ENCODE measurements at regions not wholly inside any gene's neighbourhood (a gene's known extent, or its start where the extent isn't known, plus 50 kb on each side); places are given as distances from the start of the nearest gene placed in this dataset.

GRCh38 chr11:95589893-95590612 is 199.5 kb downstream of the FAM76B start:
- 98% methylated on average over 7 of the region's 10 CpGs for WGBS (ENCODE audit: insufficient coverage)
- Histone ChIP-seq H3K9ac (ENCODE audit: low read length) (no peak overlapping the region), H3K4me2 (replicated peaks; ENCODE audit: low read depth, low read length, poor library complexity, severe bottlenecking) (no peak overlapping the region), H3K9me3 (ENCODE audit: control extremely low read depth in 1 of 3, control insufficient read depth in 2 of 3, insufficient read depth in 1 of 3, low read length in 2 of 3) (no peaks in the 10 kb centered on the region), H4K20me1 (ENCODE audit: control insufficient read depth, insufficient read depth, low read length, poor library complexity, severe bottlenecking) (no peaks in the 10 kb centered on the region), H3K4me3 (ENCODE audit: control extremely low read depth in 1 of 5, extremely low read depth in 1 of 5, insufficient read depth in 1 of 5, low read depth in 2 of 5, low read length in 4 of 5) (no peak overlapping the region), H2AFZ (ENCODE audit: insufficient read depth, low read depth, low read length, poor library complexity, severe bottlenecking) (no peak overlapping the region), H3K79me2 (ENCODE audit: control insufficient read depth, insufficient read depth, low read length) (no peaks in the 10 kb centered on the region), H3K27ac (ENCODE audit: low read length in 2 of 2) (no peak overlapping the region), H3K4me1 (ENCODE audit: control insufficient read depth in 2 of 2, insufficient read depth in 2 of 2, low read length in 2 of 2) (no peaks in the 10 kb centered on the region), H3K27me3 (replicated peaks in 1 of 4; ENCODE audit: control extremely low read depth in 1 of 4, control insufficient read depth in 3 of 4, insufficient read depth in 4 of 4, low read length in 3 of 4) (no peaks in the 10 kb centered on the region), H3K36me3 (replicated peaks in 1 of 2; ENCODE audit: control extremely low read depth in 1 of 2, control insufficient read depth in 1 of 2, extremely low read depth in 1 of 2, insufficient read depth in 2 of 2, low read length in 1 of 2) (no peaks in the 10 kb centered on the region)
- TF ChIP-seq CTCF (IDR thresholded peaks at IDR 0.05) (no peak), EZH2 (IDR thresholded peaks at IDR 0.05; ENCODE audit: borderline replicate concordance, insufficient read depth, low read depth, low read length, poor library complexity, severe bottlenecking) (no peak)
- POLR2A ChIA-PET = no interaction called here
- Mint-ChIP-seq H3K4me3 (no peak overlapping the region), H3K27me3 (no peaks in the 10 kb centered on the region), H3K27ac (no peak overlapping the region), H3K9me3 (ENCODE audit: insufficient read depth) (no peaks in the 10 kb centered on the region), H3K4me1 (peaks cover 2% of the 10 kb centered on the region)
- ATAC-seq (ENCODE audit: low read depth) (no peak), DNase-seq (no peak)
- intact Hi-C loops (cut with micrococcal nuclease) = no loop called here
- CTCF ChIA-PET = no interaction called here

DNA sequence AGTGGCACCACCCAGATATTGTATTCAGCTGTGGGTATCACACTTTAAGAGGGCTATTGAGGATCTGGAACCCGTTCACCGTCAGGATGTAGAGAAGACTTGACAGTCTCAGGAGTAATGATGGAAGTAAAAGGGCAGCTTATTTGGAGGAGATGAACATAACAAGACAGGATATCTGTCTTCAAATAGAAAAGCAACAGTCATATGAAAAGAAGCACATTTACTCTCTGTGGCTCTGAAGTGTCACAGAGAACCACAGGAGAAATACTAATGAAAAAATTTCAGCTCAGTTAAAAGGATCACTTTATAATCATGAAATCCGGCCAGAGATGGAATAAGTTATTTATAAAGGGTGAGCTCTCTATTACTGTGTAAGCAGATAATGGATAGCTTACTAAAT is 200.8 kb downstream of the FAM76B start:
- Histone ChIP-seq H3K9me3 (ENCODE audit: control extremely low read depth in 1 of 3, control insufficient read depth in 2 of 3, insufficient read depth in 1 of 3, low read length in 2 of 3) (no peaks in the 10 kb centered on the region), H3K79me2 (ENCODE audit: control insufficient read depth, insufficient read depth, low read length) (no peaks in the 10 kb centered on the region), H3K4me1 (ENCODE audit: control insufficient read depth in 2 of 2, insufficient read depth in 2 of 2, low read length in 2 of 2) (peaks cover 2 to 4% of the 10 kb centered on the region in 2 donors), H3K9ac (ENCODE audit: low read length) (no peak overlapping the region), H2AFZ (ENCODE audit: insufficient read depth, low read depth, low read length, poor library complexity, severe bottlenecking) (no peak overlapping the region), H3K27ac (ENCODE audit: low read length in 2 of 2) (no peak overlapping the region), H3K27me3 (replicated peaks in 1 of 4; ENCODE audit: control extremely low read depth in 1 of 4, control insufficient read depth in 3 of 4, insufficient read depth in 4 of 4, low read length in 3 of 4) (no peaks in the 10 kb centered on the region), H4K20me1 (ENCODE audit: control insufficient read depth, insufficient read depth, low read length, poor library complexity, severe bottlenecking) (no peaks in the 10 kb centered on the region), H3K4me2 (replicated peaks; ENCODE audit: low read depth, low read length, poor library complexity, severe bottlenecking) (no peak overlapping the region), H3K36me3 (replicated peaks in 1 of 2; ENCODE audit: control extremely low read depth in 1 of 2, control insufficient read depth in 1 of 2, extremely low read depth in 1 of 2, insufficient read depth in 2 of 2, low read length in 1 of 2) (no peaks in the 10 kb centered on the region), H3K4me3 (ENCODE audit: control extremely low read depth in 1 of 5, extremely low read depth in 1 of 5, insufficient read depth in 1 of 5, low read depth in 2 of 5, low read length in 4 of 5) (no peak overlapping the region)
- 72% methylated on average over 2 of the region's 3 CpGs for WGBS (ENCODE audit: insufficient coverage)
- no peaks in the 10 kb centered on the region for H3K27me3 Mint-ChIP-seq
- TF ChIP-seq CTCF (IDR thresholded peaks at IDR 0.05) (no peak), EZH2 (IDR thresholded peaks at IDR 0.05; ENCODE audit: borderline replicate concordance, insufficient read depth, low read depth, low read length, poor library complexity, severe bottlenecking) (no peak)
- ATAC-seq (ENCODE audit: low read depth) = no peak
- POLR2A ChIA-PET = no interaction called here
- no peaks in the 10 kb centered on the region for H3K9me3 Mint-ChIP-seq (ENCODE audit: insufficient read depth)
- H3K4me1 Mint-ChIP-seq = peaks cover 8% of the 10 kb centered on the region
- no peak for DNase-seq
- H3K27ac Mint-ChIP-seq = no peak overlapping the region
- CTCF ChIA-PET = interaction anchor here (0.8 to 1.3 kb wide), 2 partner anchors 21 to 356 kb away, joined by 3 read pairs; no protein-coding TSS in a partner anchor
- intact Hi-C loops (cut with micrococcal nuclease) = no loop called here
- H3K4me3 Mint-ChIP-seq = no peak overlapping the region

Measured in B cell (primary cell).